Activated CD8-positive, alpha-beta memory T cell treated with anti-CD3 and anti-CD28 coated beads for 48 hours (primary cell): ENCODE measurements at regions not wholly inside any gene's neighbourhood (a gene's known extent, or its start where the extent isn't known, plus 50 kb on each side); places are given as distances from the start of the nearest gene placed in this dataset.
"Not testable (repeated sequence)": the region's sequence is repeated elsewhere in the genome, so short reads cannot be mapped to it uniquely, and the experiment has no call there.

Experiments
- DNase-seq, 3 experiments: peaks; one replicate each; pipeline ENCODE4 v3.0.0-alpha.2; 2020; ENCODE audit warnings: low read depth in 2 of 3, low spot score in 2 of 3

GRCh38 chr13:107827840-107828549, 387.3 kb downstream of the LIG4 start:
- no peak for DNase-seq

DNA sequence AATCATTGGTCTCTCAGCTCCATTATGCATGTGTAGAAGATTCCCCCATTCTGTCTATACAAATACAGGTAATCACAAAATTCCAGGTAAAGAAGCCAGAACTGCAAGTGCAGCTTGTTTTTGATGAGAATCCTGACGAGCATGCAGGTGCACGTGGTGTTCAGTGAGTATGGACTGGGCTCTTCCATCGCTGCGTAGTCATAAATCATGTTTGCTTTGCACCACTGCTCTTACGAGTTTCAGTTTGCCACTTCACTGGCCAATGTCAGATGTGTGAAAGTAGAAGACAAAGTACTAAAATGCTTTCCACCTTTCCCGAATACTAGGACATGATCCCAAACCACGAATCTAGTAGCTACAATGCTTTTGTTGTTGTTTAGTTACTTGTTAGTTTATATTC, 390.7 kb downstream of the LIG4 start:
- DNase-seq, result no peak

GRCh38 chr13:107822006-107822405, 393.3 kb downstream of the LIG4 start:
- DNase-seq, result no peak

- no peak for DNase-seq
These were observed 393.8 kb downstream of the LIG4 start for GRCh38 chr13:107821492-107821891.

DNA sequence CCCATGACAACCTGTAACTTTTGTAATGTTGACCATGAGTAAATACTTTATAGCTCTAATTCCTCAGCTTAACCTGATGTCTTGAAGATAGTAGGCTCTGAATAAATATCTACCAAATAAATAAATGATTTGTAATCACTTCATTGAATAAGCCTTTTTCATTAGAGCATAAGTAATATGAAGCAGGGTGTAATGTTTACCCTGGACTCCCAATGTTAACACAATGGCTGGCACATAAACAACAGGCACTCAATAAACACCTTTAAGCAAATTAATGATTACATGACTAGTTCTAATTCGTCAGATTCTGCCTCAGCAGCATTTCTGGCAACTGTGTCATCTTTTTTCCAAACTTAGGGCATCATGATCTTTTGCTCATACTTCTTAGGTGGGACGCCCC, 396.3 kb downstream of the LIG4 start:
- no peak for DNase-seq

- no peak for DNase-seq
These were observed 397.6 kb downstream of the LIG4 start for GRCh38 chr13:107817647-107818287.

DNA sequence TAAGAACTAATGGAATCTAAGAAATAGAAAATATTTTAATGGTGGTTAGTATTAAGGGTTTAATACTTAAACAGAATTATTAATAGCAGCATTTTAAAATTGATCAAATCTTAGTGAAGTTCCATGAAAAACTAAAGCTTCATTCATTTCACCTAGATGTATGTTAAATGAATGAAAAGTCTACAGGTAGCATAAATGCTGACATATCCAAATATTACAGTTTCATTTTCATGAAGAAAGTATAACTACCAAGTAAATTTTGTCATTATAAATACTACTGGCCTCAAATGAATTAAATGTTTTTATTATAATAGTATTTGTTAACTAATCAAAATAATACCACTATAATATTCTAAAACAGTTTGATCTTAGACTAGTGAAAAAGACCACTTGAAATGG, 403.3 kb downstream of the LIG4 start:
- DNase-seq, result no peak

DNA sequence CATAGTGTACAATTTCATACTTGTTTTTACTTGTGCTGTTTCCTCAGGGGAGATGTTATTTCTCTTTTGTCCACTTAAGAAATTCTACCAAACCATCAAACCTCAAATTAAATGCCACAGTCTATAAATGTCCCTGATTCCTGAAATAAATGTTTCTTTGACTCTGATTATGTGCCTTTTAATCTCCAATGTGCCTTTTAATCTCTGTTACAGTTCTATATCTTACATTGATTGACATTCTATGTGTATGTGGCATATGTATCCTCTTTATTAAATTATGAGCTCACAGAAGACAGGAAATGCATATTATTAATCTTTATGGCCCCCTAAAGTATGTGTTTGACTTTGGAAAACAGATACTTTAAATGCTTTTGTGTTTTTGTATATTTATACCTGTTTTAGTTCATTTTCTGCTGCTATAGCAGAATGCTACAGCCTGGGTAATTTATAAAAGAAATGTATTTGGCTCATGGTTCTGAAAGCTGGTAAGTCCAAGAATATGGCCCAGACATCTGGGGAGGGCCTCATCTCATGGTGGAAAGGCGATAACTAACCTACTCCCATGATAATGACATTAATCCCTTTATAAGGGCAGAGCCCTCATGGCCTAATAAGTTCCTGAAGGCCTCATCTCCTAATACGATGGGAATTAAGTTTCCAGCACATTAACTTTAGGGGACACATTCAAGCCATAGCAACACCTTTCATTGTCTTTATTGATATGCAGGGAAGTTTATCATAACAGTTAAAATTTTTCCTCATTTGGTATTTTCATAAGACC, 403.9 kb downstream of the LIG4 start:
- no peak for DNase-seq

DNA sequence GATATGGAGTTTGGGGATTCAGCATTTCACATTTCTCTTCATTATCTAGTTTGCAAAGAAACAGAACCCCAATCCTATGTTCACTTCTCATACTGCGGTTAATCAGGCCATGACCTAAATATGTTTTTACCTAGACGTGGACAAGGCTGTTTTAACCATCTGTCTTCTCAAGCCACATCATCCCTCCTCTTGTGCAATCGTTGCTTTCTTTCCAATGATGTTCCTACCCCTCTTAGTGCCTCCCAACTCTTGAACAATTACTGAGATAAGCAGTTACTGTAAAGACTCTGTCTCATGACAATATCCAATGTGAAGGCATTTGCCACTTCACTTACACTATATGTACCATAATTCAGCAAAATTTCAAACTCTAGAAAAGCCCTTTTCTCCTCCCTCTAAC, 406.2 kb downstream of the LIG4 start:
- DNase-seq, result no peak

GRCh38 chr13:107808389-107808788, 406.9 kb downstream of the LIG4 start:
- no peak for DNase-seq

DNA sequence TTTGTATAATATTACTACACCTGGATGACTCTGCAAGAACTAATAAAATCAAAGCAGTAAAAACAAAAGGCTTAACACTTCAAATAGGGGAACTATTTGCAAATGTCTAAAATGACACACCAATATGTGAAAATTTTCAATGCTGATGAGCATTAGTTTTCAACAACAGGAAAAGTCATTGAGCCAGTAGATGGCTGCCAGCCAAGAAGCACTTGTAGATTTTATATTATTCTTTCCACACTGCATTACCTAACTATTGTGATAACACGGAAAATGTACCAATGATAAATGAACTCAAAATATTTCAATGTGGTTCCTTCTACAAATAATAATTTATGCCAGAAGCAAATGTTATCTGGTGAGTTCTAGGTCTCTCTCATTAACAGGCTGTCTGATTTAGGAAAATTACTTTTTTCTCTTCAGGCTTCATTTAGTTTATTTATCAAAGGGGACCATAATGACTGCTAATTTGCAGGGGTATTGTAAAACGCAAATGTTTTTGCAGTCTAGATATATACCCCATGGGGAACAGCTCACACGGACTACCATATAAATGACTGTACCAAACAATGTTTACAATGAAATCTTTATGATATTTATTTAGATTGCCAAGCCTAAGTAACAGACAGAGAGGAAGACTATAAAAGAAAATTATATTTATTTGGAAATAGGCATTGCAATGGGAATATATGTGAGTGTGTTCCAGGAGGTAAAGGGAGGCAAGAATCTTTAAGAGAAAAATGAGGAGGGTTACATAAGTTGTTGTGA, 407.8 kb downstream of the LIG4 start:
- no peak for DNase-seq

DNA sequence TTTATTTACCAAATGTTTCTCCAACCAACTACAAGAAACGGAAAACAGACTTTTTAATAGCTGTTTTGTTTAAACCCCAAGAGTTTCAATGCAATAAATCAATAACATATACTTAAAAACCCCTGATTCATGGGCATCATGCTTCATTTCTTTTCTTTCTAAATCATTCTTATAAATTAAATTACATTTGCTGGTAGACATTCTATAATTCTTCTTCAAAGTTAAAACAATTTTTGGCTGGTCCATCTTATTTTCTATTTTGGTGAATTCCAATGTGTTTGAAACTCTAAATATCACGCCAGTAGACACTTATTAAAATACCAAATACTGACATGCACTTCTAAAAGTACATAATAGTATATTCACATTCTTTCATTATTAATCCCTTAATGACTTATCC, 408.6 kb downstream of the LIG4 start:
- DNase-seq, result no peak

- DNase-seq, result no peak
These were observed 411.4 kb downstream of the LIG4 start for GRCh38 chr13:107803822-107804495.

- no peak for DNase-seq
These were observed 413.7 kb downstream of the LIG4 start for GRCh38 chr13:107801621-107802020.

DNA sequence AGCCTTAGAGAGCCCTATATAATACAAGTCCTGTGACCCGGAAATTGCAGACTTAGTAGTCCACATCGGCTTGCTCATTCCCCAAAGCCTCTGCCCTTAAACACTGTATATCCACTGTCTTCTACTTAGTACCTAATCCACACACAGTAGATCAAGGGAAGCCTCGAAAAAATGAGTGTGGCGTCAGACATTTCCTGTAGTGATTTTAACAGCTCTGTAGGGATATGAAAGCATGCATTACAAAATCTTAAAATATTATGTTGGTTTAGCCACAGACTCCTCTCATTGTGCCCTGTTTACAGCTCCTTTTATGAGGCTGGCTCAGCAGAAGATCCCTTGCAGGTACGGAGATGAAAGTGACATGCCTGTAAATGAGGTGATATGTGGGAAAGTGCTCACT, 416.3 kb downstream of the LIG4 start:
- no peak for DNase-seq

DNA sequence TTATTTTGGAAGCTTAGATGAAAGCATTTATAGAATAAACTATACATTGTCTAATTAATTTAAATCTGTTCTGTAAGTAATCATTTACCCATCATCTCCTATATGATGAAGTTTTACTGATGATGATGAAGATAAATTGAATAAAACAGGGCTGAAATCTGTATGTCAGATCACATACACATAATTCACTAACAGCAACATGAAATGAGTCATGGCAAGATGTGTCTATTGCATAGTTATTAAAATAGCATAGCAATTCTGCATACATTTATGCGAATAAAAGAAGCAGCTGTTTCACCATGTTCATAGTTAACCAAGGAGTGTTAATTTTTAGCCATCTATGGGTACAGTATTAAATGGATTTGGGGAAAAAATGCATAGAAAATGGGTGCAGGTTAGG, 424.9 kb downstream of the LIG4 start:
- DNase-seq, result no peak

- DNase-seq, result no peak
These were observed 426.7 kb downstream of the LIG4 start for GRCh38 chr13:107788464-107789165.

DNA sequence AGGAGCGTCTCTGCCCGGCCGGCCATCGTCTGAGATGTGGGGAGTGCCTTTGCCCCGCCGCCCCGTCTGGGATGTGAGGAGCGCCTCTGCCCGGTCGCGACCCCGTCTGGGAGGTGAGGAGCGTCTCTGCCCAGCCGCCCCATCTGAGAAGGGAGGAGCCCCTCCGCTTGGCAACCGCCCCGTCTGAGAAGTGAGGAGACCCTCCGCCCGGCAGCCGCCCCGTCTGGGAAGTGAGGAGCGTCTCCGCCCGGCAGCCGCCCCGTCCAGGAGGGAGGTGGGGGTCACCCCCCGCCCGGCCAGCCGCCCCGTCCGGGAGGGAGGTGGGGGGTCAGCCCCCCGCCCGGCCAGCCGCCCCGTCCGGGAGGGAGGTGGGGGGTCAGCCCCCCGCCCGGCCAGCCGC, 432.7 kb downstream of the LIG4 start:
- DNase-seq, result not testable (repeated sequence)

GRCh38 chr13:107778094-107778493, 437.2 kb downstream of the LIG4 start:
- no peak for DNase-seq

DNA sequence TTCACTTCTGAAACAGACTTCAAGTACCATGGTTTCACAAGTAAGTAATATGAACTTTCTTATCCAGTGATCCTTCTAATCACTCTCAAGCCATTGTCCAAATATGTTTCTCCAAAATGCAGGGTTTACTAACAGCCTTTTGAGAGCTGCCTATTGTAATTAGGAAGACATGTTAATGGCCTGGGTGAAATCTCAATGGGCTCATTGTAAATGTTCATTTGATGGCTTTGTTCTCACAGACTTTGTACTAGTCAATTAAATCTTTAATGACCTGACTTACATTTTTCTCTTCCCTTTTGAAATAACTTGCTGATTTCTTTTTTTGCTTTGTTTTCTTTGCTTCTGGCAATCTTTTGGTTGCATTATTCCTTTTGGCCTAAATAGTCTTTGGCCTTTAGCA, 444.8 kb downstream of the LIG4 start:
- no peak for DNase-seq
